SU-DHL-6 (cell line): ENCODE measurements at regions not wholly inside any gene's neighbourhood (a gene's known extent, or its start where the extent isn't known, plus 50 kb on each side); places are given as distances from the start of the nearest gene placed in this dataset.

Source experiments
- CTCF ChIP-seq: fragments of 200-600 bp; sonication (generic); IDR thresholded peaks from one replicate; pipeline ENCODE4 v1.5.1; 2017; ENCODE audit warnings: antibody characterized with exemption, mild to moderate bottlenecking, low read length, moderate library complexity; ENCODE audit not compliant: insufficient read depth, poor library complexity, severe bottlenecking
- EZH2phosphoT487 ChIP-seq: fragments of 200-600 bp; sonication (generic), shearing (Covaris generic); conservative IDR thresholded peaks from 2 replicates; pipeline ENCODE4 v1.6.1; 2018; ENCODE audit warnings: mild to moderate bottlenecking, antibody characterized with exemption, low read length, moderate library complexity, mixed read lengths

- TF ChIP-seq CTCF (no peak), EZH2phosphoT487 (no peak)
Measured at GRCh38 chr10:78727251-78727650, 341.5 kb upstream of the ZMIZ1 start.
